22Rv1 (cell line): ENCODE measurements at regions not wholly inside any gene's neighbourhood (a gene's known extent, or its start where the extent isn't known, plus 50 kb on each side); places are given as distances from the start of the nearest gene placed in this dataset.

ENCODE experiments used
- CTCF ChIP-seq: fragments of 450-650 bp; IDR thresholded peaks from 2 replicates; pipeline ENCODE4 v1.5.1; 2017; ENCODE audit warnings: mild to moderate bottlenecking
- ZFX ChIP-seq: fragments of 450-650 bp; IDR thresholded peaks from 2 replicates; pipeline ENCODE4 v1.6.1; 2017; ENCODE audit warnings: antibody characterized with exemption, borderline replicate concordance

DNA sequence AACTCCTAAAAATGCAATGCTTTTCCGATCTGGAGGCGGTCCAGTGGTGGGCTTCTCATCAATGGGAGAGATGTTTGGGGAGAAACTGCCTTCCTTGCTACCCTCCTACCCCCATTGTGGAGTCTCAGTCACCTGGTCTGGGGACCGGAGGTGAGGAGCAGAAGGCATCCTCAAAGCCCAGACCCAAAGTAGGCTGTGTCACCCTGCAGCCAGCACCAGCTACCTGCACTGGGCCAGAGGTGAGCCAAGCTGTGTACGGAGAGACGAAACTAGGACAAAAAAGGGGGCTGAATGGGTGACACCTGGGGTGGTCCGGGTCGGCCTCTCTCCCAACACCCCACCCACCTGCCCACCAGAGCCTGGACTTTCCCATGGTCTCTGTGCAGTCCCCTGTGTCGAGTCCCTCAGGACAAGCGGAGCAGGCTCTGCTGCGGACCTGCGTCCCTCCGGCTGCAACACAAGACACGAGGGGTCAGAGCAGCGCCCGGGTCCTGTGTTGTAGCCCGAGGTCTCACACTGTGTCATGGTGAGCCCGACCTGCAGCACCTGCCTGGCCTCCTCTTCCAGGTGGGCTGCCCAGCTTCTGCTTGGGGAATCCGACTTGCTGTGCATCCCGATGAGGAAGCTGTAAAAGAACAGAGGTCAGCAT, 68.0 kb upstream of the RMP24 start:
- TF ChIP-seq CTCF (no peak), ZFX (no peak)
